ENCODE measurements at regions not wholly inside any gene's neighbourhood (a gene's known extent, or its start where the extent isn't known, plus 50 kb on each side); places are given as distances from the start of the nearest gene placed in this dataset.
A peak's percentile ranks its signal among the peaks of the same experiment; 100 is the strongest.

DNA sequence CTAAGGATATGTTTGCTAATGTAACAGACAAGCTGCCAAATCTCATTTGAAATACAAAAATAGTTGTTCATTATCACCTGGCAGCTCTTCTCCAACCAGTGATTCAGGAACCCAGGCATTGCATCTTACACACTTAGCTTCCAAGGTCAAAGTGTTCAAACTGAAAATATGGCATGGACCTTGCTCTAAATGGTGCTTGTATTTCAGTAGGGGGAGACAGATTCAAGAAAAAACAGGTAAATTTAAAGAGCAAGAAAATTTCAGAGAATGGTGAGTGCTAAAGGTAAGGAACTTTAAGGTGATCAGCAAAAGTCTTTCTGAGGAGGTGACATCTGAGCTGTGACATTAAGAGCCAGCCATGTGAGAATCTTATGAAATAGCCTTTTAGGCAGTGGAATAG lies 82.8 kb upstream of the E2F8 start:
- DNase-seq (ENCODE audit: low read depth in 2 of 2), result peak; percentile 31 to 41
- H3K4me3 ChIP-seq (replicated peaks in 1 of 2; ENCODE audit: low read depth in 2 of 2, low read length in 2 of 2), result no peak overlapping the region
- TF ChIP-seq, protein P1, sequence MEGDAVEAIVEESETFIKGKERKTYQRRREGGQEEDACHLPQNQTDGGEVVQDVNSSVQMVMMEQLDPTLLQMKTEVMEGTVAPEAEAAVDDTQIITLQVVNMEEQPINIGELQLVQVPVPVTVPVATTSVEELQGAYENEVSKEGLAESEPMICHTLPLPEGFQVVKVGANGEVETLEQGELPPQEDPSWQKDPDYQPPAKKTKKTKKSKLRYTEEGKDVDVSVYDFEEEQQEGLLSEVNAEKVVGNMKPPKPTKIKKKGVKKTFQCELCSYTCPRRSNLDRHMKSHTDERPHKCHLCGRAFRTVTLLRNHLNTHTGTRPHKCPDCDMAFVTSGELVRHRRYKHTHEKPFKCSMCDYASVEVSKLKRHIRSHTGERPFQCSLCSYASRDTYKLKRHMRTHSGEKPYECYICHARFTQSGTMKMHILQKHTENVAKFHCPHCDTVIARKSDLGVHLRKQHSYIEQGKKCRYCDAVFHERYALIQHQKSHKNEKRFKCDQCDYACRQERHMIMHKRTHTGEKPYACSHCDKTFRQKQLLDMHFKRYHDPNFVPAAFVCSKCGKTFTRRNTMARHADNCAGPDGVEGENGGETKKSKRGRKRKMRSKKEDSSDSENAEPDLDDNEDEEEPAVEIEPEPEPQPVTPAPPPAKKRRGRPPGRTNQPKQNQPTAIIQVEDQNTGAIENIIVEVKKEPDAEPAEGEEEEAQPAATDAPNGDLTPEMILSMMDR (IDR thresholded peaks at IDR 0.05; ENCODE audit: low read depth, low read length), result peak; percentile 24

DNA sequence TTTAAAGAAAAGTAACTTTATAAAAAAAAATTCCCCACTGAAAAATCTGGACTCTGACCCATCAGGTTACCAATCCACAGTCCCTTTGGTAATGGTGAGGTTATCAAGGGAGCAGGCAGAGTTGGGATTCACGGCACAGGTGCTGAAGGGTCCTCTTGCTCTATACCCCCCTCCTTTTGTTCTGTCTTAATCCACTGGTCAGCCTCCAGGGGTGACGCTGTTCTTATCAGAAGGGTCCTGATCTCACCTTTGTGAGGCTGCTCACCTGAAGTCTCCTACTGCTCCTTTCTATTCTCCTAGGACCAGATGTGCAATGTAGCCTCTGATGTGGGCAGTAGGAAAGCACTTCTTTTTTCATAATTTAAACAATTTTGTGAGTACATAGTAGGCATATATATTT lies 80.6 kb upstream of the E2F8 start:
- TF ChIP-seq, protein P1 (IDR thresholded peaks at IDR 0.05; ENCODE audit: low read depth, low read length), result no peak
- H3K4me3 ChIP-seq (replicated peaks in 1 of 2; ENCODE audit: low read depth in 2 of 2, low read length in 2 of 2), result no peak overlapping the region
- no peak for DNase-seq (ENCODE audit: low read depth in 2 of 2)

DNA sequence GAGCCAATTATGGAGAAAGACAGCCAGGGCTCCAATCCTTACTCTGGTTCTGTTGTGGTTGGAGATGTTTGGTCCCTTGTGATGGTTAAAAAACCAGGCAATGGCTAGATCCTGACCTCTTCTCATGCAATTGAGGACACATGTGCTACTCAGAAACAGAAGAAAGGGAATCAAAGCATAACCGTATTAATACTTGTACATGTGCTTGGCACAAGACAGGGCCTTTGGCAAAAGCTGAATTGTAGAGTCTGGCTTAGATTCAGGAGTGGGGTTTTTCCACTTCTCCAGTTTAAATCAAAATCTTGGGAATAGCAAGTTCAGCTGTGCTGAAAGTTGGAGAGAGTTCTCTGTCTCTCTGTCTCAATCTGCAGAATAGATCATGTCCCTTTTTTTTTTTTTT lies 80.1 kb upstream of the E2F8 start:
- H3K4me3 ChIP-seq (replicated peaks in 1 of 2; ENCODE audit: low read depth in 2 of 2, low read length in 2 of 2), result no peak overlapping the region
- TF ChIP-seq, protein P1 (IDR thresholded peaks at IDR 0.05; ENCODE audit: low read depth, low read length), result no peak
- DNase-seq (ENCODE audit: low read depth in 2 of 2), result peak in 1 of 2 donors; percentile 31

DNA sequence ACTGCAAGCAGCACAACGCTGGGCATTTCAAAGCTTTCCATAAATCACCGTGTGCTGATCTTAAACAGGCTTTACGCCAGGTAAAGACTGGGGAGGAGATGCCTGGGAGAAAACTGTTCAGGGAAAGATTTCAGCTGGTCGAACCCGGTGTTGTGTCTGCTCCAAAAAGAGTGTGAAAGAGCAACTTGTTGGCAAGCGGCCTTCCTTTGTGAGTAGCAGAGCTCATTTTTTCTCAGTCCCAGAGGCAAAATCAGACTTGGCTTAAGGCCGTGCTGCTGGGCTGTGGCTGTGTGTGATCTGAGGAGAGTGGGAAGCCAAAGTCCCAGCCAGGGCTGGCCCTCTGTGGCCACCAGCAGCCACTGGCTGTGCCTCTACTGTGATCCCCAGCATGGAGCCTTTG lies 75.7 kb upstream of the E2F8 start:
- TF ChIP-seq, protein P1 (IDR thresholded peaks at IDR 0.05; ENCODE audit: low read depth, low read length), result no peak
- DNase-seq (ENCODE audit: low read depth in 2 of 2), result peak; percentile 9 to 78

DNA sequence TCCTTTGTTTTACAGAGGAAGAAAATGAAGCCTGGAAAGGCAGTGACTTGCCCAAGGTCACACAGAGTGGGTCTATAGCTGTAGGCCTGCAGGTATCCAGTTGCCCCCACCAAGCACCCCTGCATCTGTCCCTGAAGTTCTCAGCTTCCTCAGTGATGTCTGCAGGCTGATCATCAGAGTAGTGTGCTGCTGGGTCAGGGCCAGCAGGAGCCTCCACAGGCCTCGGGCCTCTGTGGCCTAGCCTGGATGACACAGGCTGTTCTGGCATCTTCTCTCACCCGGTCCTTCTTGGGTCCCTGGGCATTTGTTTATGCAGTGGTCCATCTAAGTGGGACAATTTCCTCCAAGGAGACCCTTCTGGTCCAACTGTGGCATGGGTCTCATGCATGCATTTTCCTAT lies 74.8 kb upstream of the E2F8 start:
- TF ChIP-seq, protein P1 (IDR thresholded peaks at IDR 0.05; ENCODE audit: low read depth, low read length), result no peak
- no peak for DNase-seq (ENCODE audit: low read depth in 2 of 2)
- no peak overlapping the region for H3K4me3 ChIP-seq (replicated peaks in 1 of 2; ENCODE audit: low read depth in 2 of 2, low read length in 2 of 2)

More for the DNA sequence above, 75.7 kb upstream of the E2F8 start:
- no peak overlapping the region for H3K4me3 ChIP-seq (replicated peaks in 1 of 2; ENCODE audit: low read depth in 2 of 2, low read length in 2 of 2)

DNA sequence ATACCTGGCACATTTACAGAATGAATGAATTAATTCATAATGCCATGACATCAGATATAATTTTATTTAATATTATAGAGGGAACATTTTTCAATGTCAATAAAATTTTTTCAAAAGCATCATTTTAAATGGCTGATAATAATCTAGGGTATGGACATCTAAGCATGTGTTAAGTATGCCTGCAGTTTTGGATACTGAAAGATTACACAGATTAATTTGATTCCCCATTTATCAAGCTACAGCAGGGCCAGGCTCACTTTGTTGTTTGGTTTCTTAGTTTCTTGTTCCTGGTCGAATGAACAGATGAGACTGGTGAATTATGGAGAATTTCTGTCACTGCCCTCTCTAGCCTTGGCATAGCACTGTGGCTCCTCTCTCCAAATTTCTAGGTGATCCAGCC lies 72.4 kb upstream of the E2F8 start:
- no peak overlapping the region for H3K4me3 ChIP-seq (replicated peaks in 1 of 2; ENCODE audit: low read depth in 2 of 2, low read length in 2 of 2)
- DNase-seq (ENCODE audit: low read depth in 2 of 2), result no peak
- TF ChIP-seq, protein P1 (IDR thresholded peaks at IDR 0.05; ENCODE audit: low read depth, low read length), result no peak

DNA sequence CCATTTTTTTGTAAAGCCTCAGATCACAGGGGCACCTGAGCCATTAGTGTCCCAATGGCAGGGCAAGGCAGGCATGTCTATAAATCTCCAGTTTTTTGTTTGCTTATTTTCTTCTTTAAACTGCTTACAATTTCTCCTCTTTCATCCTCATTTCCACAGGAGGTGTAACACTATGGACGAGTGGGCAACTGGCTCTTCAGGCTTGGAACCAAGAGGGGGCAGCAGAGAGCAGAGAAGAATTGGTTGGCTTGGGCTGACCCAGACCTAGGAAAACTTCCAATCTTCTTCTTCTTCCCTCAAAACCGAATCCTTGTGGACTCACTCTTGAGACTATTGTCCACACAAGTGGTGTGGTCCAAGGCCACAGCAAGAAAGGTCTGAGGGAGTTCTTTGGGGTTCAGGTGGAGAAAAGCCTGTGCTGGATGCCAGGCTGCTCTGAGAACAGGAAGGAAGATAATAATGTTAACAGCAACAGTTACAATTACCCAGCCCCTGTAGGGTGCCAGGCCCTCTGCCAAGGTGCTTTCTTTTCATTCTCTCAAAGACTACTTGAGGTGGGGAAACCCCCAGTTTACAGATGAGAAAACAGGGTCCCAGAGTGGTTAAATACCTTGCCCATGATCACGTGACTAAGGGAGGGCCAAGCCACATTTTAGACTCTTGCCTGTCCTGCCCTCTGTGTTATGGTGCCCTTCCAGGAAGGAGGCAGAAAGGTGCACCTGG lies 70.7 kb upstream of the E2F8 start:
- TF ChIP-seq, protein P1 (IDR thresholded peaks at IDR 0.05; ENCODE audit: low read depth, low read length), result peak; percentile 95
- peak; percentile 70 to 73 for DNase-seq (ENCODE audit: low read depth in 2 of 2)
- no peak overlapping the region for H3K4me3 ChIP-seq (replicated peaks in 1 of 2; ENCODE audit: low read depth in 2 of 2, low read length in 2 of 2)
